T-helper 9 cell (primary cell): ENCODE measurements at regions not wholly inside any gene's neighbourhood (a gene's known extent, or its start where the extent isn't known, plus 50 kb on each side); places are given as distances from the start of the nearest gene placed in this dataset.

Experiments used
- DNase-seq: peaks from one replicate; pipeline ENCODE4 v3.0.0-alpha.2; 2020

GRCh38 chr2:2681711-2682251 lies 350.7 kb upstream of the MYT1L start:
- no peak for DNase-seq

DNA sequence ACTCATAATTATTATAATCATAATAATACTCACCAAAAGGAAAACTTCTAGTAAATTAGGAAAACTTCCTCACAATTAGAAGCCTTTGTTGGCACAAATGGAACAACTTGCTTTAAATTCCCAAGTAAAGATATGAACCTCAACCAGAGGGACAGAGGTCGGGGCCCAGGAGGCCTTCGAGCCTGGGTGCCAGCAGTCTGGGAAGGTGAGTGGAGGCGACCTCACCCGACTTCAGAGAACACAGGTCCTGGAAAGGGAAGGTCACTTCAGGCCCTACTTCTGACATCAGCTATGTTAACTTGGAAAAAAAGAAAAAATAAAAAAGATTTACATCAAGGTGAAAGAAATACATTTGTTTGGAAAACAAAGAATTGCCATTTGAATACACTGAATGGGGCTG lies 350.0 kb upstream of the MYT1L start:
- no peak for DNase-seq

GRCh38 chr2:2674831-2675230 lies 343.8 kb upstream of the MYT1L start:
- DNase-seq, result no peak

DNA sequence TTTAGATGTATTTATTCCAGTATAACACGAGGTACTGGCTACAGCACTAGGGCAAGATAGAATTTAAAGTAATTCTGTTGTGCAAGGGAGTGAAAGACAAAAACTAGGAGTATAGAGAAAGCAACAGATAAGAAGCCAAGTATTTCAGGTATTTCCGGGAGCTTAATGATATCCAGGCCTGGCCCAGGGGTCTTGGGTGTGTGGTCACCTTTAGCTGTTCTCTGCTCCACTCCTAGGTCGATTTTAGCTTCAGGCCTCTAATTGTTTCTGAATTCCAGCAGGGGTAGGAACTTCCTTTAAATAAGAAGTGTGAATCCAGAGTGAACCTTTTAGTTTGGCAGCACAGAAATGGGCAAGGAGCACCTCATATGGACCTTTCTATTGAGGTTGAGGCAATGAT lies 342.3 kb upstream of the MYT1L start:
- no peak for DNase-seq

GRCh38 chr2:2672249-2672648 lies 341.2 kb upstream of the MYT1L start:
- DNase-seq, result no peak

DNA sequence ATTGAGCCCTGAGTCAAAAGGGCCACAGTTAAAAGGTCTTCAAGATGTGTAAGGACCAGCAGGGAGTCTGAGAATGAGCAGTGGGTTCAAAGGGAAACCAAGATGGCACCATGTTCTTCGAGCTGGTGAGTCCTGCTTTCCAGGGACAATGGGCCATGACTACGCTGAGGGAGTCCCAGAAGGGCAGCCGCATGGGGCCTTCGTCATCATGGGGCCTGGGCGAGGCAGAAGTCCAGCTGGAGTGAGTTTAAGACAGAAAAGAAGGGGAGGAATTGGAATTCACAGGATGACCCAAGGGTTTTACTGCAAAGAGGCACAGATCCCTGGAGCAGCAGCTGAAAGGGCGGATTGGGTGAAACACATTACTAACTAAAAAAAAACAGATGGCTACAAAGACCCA lies 340.8 kb upstream of the MYT1L start:
- DNase-seq, result no peak

- DNase-seq, result no peak
Observed at GRCh38 chr2:2669316-2669715, 338.2 kb upstream of the MYT1L start.

GRCh38 chr2:2668681-2669265 lies 337.7 kb upstream of the MYT1L start:
- DNase-seq, result no peak

- DNase-seq, result no peak
Observed at GRCh38 chr2:2667690-2668089, 336.6 kb upstream of the MYT1L start.

- no peak for DNase-seq
Observed at GRCh38 chr2:2665834-2666133, 334.7 kb upstream of the MYT1L start.

DNA sequence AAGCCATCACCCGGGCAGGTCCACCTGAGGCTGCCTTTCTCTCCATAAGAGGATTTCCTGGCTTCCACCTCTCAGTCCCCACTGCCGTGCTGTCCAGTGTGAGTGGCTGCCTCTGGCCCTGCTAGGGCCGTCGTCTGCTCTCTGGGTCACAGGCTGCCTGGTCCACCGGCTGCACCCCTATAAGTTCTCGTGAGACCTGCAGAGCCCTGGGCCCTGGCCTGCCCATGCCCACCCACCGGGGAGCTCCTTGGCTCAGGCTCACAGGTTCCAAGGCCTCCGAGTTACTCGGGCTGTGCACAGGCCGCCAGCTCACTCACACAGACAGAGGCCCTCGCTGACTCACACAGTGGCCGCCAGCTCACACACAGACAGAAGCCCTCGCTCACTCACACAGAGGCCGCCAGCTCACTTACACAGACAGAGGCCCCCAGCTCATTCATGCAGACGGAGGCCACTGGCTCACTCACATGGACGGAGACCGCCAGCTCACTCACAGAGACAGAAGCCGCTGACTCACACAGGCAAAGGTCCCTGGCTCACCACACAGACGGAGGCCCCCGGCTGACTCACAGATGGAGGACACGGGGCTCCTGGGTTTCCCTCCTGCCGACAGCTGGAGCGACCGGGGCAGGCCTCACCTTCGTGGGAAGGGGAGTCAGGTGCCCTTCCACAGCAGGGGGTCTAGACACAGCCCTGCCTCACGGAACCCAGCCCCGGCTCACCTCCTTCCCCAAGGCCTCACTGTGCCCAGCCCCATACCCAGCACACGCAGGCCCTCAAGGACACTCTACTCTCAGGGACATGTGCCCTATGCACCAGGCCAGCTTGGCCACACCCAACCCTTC lies 334.1 kb upstream of the MYT1L start:
- no peak for DNase-seq

DNA sequence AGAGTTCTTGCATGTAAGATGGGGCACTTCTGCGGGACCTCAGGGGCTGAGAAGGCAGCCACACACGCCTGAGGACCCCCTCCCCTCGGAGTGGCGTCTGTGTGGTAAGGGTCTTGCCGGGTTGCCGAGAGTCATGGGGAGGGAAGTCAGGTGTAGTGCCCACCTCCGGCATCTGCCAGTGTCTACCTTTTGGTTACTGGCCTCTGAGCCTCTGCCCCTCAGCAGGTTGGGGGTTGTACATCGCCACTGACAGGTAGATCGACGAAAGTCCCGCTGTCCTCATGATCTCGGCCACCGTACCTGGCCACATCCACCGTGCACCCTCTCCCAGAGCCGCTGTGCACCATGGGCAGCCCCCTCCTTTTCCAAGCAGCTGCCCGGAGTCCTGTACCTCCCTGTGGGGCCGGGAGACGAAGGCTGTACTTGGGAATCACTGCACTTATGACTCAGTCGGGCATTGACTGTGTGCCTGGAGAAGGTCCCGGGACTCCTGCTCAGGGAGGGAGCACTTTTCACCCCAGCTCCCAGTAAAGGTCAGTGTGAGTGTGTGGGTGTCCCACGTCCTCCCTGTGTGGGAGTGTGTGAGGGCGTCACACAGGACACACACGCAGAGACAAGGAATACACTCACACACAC lies 332.4 kb upstream of the MYT1L start:
- no peak for DNase-seq

- no peak for DNase-seq
Observed at GRCh38 chr2:2662847-2663356, 331.8 kb upstream of the MYT1L start.

GRCh38 chr2:2662037-2662846 lies 331.2 kb upstream of the MYT1L start:
- DNase-seq, result no peak

DNA sequence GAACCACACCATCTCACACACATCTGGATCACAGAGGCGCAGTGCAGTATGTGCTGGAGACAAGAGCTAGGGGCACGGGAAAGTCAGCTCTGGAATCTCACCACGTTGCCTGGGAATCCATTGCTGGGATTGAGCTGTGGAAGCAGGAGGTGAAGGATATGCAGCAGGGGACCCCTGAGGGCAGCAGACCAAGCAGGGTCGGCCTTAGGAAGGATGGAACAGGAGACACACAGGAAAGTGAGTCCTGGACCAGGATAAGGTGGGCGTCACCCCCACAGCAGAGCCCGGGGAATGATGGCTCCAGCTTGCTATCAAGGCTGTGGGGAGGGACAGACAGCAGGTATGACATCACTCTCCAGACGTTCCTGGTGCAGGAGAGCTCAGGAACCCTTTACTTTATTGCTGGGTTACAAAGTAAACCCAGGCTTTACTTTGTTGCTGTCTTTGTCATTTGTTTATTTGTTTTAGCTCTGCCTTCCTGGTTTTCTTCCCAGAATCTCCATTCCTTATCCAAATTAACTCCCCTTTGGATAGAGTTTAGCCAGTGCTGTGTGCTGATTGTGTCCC lies 329.8 kb upstream of the MYT1L start:
- no peak for DNase-seq

DNA sequence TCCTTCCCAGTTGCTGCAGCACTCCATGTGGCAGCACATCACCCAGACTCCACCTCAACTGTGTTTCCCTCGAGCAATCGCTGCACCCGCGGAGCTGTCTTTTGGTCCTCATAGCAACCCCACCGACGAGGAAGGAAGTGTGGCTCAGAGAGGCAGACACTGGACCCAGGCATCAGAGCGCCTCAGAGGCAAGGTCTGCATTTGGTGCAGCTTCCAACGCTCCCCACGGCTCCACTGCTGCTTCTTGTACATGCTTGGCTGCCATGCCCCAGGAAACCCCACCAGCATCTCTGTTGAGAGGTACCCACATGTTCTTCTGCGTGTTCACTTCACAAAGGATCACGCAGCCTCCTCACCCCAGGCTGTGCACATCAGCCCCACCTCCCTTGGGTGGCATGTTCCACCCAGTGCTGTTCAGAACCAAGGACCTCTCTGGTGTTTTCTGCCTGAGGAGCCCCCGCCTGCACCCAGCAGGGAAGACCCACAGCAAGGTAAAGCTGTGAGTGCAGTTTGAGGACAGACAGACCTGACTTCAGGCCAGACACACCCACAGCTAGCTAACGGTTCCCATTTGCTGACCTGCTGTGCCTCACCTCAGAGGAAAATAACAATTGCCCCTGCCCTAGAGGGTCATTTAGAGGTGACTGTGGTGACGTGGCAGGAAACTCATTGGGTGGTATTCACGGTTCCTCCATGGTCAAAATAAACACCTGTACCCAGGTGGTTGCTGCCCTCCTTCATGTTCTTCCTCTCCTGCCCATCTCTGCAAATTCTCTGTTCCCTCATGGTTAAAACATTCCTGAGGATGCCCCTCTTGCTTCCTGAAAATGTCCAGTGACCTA lies 326.3 kb upstream of the MYT1L start:
- DNase-seq, result no peak

DNA sequence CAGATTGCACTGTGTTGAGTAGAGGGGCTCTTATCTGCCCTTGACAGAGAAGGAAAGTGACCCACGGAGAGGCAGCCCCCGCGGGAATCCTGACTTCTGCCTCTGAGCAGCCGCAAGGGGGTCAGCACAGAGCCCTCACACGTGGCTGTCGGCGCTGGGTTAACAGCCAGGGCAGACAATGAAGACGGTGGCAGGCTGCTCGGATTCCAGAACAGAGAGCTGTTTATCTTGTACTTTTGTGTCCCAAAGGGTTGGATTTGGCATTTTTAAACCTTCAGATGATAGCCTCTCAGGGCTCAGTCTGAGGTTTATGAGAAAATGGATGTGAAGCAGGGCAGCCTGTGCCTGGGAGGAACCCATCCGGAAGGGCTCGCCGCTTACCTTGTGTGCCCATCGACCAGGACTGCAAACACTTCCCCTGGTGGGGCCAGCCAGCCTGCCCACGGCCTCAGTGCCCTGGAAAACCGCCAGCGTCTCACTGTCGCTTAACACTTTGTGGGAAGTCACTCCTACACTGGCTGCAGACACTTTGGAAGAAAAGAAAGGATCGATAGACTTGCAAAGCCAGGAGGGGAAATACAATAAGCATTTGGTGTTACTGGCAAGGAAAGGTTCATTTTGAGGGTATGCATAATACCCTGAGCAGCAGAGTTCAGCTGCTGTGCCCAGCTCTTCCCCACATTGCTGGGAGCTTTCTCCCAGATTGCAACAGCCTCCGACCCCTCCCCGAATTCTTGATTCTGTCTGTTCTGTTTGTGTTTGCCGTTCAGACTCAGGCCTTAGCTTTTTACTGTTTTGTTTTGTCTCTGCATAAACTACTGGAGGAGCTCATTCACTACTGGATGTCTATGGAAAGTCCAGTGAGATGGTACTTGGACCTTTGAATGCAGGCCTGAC lies 325.3 kb upstream of the MYT1L start:
- DNase-seq, result no peak

GRCh38 chr2:2655453-2656114 lies 324.5 kb upstream of the MYT1L start:
- no peak for DNase-seq

DNA sequence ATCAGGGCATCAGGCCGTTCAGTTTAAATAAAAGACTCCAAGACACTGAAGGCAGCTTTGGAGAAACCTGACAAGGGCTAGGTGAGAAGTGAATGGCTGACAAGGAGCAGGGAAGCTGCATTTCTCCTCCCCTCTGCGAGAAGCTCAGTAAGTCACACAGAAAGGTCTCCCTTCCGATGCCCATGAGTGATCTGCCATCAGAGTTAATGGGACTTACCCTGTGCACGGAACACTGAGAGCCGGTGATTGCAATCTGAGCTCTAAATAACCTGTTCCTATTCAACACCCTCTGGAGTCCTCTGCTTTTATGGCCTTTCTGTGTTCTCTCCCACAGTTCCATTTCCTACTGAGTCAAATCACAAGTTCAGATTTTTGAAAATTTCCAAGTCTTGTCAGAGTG lies 322.2 kb upstream of the MYT1L start:
- no peak for DNase-seq
